ENCODE measurements at regions not wholly inside any gene's neighbourhood (a gene's known extent, or its start where the extent isn't known, plus 50 kb on each side); places are given as distances from the start of the nearest gene placed in this dataset.

GRCh38 chr2:103145739-103146138 is 383.9 kb downstream of the TMEM182 start:
- DNase-seq (ENCODE audit: low read depth, low spot score): no peak
- no peak for TF ChIP-seq CTCF (conservative IDR thresholded peaks at IDR 0.05)
- no peaks in the 10 kb centered on the region for H3K9me3 Mint-ChIP-seq
- H3K4me3 Mint-ChIP-seq: no peak overlapping the region
- no peaks in the 10 kb centered on the region for H3K36me3 Mint-ChIP-seq (ENCODE audit: low read depth)
- peaks cover 3% of the 10 kb centered on the region for H3K27me3 Mint-ChIP-seq (ENCODE audit: low read depth)
- H3K4me1 Mint-ChIP-seq: no peaks in the 10 kb centered on the region
- H3K27ac Mint-ChIP-seq (ENCODE audit: unreplicated experiment): no peak overlapping the region

- no peak for DNase-seq (ENCODE audit: low read depth, low spot score)
- Mint-ChIP-seq H3K27ac (ENCODE audit: unreplicated experiment) (no peak overlapping the region), H3K4me3 (no peak overlapping the region), H3K9me3 (no peaks in the 10 kb centered on the region), H3K27me3 (ENCODE audit: low read depth) (peaks cover 5% of the 10 kb centered on the region), H3K36me3 (ENCODE audit: low read depth) (no peaks in the 10 kb centered on the region), H3K4me1 (no peaks in the 10 kb centered on the region)
- no peak for TF ChIP-seq CTCF (conservative IDR thresholded peaks at IDR 0.05)
Observed at GRCh38 chr2:103151046-103151445, 389.2 kb downstream of the TMEM182 start.

- DNase-seq (ENCODE audit: low read depth, low spot score): no peak
- Mint-ChIP-seq H3K27ac (ENCODE audit: unreplicated experiment) (no peak overlapping the region), H3K4me3 (no peak overlapping the region), H3K36me3 (ENCODE audit: low read depth) (no peaks in the 10 kb centered on the region), H3K4me1 (no peaks in the 10 kb centered on the region), H3K9me3 (no peaks in the 10 kb centered on the region), H3K27me3 (ENCODE audit: low read depth) (peaks cover 5% of the 10 kb centered on the region)
- TF ChIP-seq CTCF (conservative IDR thresholded peaks at IDR 0.05): no peak
Observed at GRCh38 chr2:103152556-103152955, 390.7 kb downstream of the TMEM182 start.

GRCh38 chr2:103153580-103154284 is 391.9 kb downstream of the TMEM182 start:
- no peak for DNase-seq (ENCODE audit: low read depth, low spot score)
- Mint-ChIP-seq H3K9me3 (no peaks in the 10 kb centered on the region), H3K27me3 (ENCODE audit: low read depth) (peaks cover 5% of the 10 kb centered on the region), H3K4me1 (no peaks in the 10 kb centered on the region), H3K27ac (ENCODE audit: unreplicated experiment) (no peak overlapping the region), H3K36me3 (ENCODE audit: low read depth) (no peaks in the 10 kb centered on the region), H3K4me3 (no peak overlapping the region)
- TF ChIP-seq CTCF (conservative IDR thresholded peaks at IDR 0.05): no peak

- Mint-ChIP-seq H3K36me3 (ENCODE audit: low read depth) (no peaks in the 10 kb centered on the region), H3K4me1 (peaks cover 4% of the 10 kb centered on the region), H3K27ac (ENCODE audit: unreplicated experiment) (no peak overlapping the region), H3K27me3 (ENCODE audit: low read depth) (peaks cover 13% of the 10 kb centered on the region), H3K9me3 (no peaks in the 10 kb centered on the region), H3K4me3 (no peak overlapping the region)
- TF ChIP-seq CTCF (conservative IDR thresholded peaks at IDR 0.05): no peak
- DNase-seq (ENCODE audit: low read depth, low spot score): no peak
Observed at GRCh38 chr2:103155308-103155707, 393.5 kb downstream of the TMEM182 start.
